ENCODE measurements at regions not wholly inside any gene's neighbourhood (a gene's known extent, or its start where the extent isn't known, plus 50 kb on each side); places are given as distances from the start of the nearest gene placed in this dataset.
"Not testable (repeated sequence)": the region's sequence is repeated elsewhere in the genome, so short reads cannot be mapped to it uniquely, and the experiment has no call there.

DNA sequence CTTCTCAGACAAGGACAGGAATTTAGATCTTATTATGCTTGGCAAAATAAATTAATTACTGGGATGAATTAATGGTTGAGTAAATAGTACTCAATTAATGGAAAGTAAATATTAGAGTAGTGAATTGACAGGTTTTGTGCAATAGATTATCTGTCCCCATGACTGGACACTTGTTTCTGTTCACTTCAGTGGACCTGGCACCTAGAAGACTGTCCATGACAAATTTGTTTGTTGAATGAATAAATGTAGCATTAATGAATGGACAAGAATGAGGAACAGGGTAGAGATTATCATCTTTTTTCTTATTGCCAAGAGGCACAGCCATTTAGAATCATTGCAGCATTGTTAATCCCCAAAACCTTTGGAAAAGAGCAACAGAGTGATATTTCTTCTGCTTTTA lies 570.0 kb upstream of the CRIM1 start:
- DNase-seq (no peak), ATAC-seq (no peak)
- intact Hi-C loops (cut with DNase I), result no loop called here

DNA sequence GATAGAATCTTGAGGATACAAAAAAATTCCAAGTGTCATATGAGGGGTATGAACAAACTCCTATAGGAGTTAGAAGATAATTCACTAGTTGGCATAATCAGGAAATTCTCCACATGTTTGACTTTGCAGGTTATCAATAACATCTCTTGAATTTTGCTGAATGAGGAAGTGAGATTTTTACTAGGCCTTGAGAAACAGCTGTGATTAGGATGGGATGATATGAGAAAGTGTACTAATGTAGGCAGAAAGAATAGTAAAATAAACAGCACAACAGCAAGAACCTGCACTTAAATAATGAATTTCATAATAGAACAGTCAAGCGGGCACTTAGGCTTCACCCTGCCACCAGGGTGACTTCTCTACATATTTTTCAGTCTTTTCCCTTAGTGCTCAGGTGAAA lies 570.8 kb upstream of the CRIM1 start:
- no peak for DNase-seq
- intact Hi-C loops (cut with DNase I), result no loop called here

DNA sequence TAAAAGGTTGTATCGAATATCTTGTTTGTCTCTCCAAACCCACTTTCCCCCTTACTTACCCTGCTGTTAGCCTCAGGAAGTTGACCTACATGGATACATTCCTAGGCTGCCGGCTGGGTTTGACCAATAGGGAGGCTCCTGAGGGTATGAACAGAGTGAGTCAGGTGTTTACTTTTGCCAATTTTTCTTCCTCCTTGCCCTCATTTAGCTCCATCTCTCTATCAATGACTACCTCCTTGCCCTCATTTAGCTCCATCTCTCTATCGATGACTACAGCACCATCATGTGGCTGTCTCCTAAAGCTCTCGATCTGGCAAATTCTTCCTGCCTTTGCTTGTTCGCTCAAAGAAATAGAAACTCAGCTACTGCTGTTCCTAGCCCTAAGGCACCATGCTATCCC lies 571.9 kb upstream of the CRIM1 start:
- intact Hi-C loops (cut with DNase I), result no loop called here
- no peak for DNase-seq
- ATAC-seq, result no peak

More for the DNA sequence above, 570.8 kb upstream of the CRIM1 start:
- ATAC-seq, result no peak

DNA sequence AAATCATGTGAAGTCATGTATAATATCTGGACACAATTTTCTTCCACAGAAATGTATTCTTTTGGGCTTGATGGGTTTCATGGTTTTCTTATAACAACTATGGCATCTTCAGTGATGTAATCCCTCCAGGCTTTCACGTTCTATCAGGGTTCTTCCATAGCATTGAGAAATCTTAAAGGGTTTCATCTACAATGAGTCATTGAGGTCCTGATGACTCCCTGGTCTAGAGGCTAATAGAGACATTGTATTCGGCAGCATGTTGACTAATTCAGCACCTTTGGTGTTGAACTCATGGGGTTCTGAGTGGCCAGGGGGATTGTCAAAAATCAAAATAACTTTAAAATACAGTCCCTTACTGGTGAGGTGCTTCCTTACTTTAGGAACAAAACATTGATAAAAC lies 614.0 kb upstream of the CRIM1 start:
- intact Hi-C loops (cut with DNase I), result no loop called here
- no peak for DNase-seq

DNA sequence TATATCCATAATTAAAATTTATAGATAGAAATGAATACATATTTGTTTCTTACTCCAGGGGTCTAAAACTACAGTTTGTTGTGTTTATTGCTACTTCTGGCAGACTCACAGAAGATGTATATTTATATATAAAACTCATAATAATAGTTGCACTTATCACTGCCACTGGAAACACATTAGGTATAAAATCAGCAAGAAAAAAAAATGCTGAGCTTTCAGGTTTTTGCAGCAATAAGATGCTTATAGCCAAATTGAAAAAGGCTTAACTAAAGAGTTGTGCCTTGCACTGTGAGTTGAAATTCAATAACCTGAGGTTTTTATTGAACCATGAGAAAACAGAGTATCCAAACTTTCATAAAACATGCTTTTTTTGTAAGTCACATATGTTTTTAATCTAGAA lies 623.9 kb upstream of the CRIM1 start:
- DNase-seq (no peak), ATAC-seq (no peak)
- intact Hi-C loops (cut with DNase I), result no loop called here

More for the DNA sequence above, 614.0 kb upstream of the CRIM1 start:
- ATAC-seq, result no peak

DNA sequence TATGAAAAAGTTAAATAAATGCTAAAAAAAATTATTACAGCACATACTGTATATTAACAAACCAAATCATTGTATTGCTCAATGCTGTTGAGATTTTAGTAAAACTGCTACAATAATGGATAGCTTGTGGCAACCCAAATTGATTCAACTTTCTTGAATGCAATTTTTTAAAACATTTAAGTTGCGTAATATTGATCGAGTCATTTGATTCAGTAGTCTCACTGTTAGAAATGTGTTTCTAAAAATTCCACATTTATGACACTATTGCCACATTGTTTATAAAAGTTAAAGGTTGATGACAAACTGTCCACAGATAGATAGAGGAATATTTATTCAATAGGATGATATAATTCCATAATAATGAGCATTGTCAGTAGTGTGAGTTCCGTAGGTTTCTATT lies 640.7 kb upstream of the CRIM1 start:
- intact Hi-C loops (cut with DNase I), result no loop called here
- no peak for ATAC-seq
- no peak for DNase-seq

DNA sequence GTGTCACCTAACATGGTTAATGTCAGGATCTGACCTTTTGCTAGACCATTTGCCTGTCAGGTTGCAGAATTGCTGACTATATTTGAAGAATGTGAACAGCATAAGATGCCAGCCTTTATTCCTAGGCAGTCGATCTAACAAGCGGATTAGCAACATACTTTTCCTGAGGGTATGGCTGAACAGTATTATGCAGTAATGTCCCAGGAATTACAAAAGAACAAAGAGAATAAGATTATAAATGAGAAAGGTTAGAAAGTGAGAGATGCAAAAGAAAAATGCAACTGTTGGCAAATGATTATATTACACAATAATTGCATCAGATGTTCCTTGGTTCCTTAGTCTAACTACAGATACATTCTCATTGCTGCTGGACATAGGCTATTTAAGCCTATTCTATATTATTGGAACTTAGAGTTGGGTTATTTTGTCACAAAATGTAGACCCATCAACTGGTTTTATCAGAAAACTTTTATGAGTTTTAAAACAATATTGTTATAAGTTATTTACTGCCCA lies 647.1 kb upstream of the CRIM1 start:
- DNase-seq, result no peak
- ATAC-seq, result no peak
- intact Hi-C loops (cut with DNase I), result no loop called here

DNA sequence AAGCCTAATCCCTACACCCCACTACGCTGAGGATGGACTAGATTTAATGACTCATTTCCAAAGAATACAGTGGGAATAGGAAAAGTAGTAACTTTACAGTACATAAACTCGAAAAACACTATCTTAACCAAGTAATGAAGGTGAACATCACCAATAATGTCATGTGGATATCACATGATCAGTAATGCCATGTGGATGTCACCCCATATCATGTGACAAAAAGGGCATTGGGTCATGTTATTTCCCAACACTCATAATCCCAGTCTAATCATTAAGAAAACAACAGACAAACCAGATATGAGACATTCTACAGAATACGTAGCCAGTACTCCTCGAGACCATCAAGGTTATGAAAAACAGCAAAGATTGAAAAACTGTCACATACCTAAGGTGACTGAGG lies 667.3 kb upstream of the CRIM1 start:
- DNase-seq (no peak), ATAC-seq (no peak)
- intact Hi-C loops (cut with DNase I), result no loop called here

DNA sequence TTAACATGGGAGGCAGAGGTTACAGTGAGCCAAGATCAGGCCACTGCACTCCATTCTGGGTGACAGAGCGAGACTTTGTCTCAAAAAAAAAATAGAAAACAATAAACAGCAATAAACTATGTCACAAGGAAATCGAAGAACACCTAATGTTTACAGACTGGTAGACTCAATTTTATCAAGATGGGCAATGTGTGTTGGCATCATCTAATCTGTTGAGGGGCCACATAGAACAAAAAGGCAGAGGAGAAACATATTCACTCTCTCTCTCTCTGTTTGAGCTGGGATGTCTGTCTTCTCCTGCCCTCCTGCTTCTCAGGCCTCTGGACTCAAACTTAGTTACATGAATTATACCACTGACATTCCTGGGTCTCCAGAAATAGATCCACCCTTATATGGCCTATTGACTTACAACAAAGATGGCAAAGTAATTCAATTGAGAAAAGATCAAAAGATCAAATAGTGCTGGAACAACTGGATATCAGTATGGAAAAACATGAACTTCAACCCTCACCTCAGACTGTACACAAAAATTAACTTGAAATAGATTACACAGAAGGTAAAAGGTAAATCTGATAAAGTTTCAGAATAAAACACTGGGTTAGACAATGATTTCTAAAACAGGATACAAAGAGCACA lies 703.8 kb upstream of the CRIM1 start:
- intact Hi-C loops (cut with DNase I), result no loop called here
- ATAC-seq (no peak), DNase-seq (no peak)

DNA sequence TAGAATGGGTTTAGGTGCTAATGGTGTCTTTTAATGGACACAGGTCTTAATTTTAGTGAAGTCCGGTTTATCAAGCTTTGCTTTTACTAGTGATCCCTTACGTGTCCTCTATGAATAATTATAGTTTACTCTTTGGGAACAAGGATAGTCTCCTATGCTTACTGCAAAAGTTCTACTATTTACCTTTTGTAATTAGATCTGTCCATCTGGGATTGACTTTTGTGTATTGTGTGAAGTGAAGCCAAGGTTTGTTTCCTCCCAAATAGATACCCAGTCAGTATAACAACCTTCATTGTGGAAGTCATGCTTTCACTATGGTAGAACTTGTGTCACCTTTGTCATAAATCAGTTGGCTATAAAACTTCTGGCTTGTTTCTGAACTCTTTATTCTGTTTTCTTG lies 740.9 kb upstream of the CRIM1 start:
- intact Hi-C loops (cut with DNase I), result no loop called here
- ATAC-seq, result no peak
- no peak for DNase-seq

DNA sequence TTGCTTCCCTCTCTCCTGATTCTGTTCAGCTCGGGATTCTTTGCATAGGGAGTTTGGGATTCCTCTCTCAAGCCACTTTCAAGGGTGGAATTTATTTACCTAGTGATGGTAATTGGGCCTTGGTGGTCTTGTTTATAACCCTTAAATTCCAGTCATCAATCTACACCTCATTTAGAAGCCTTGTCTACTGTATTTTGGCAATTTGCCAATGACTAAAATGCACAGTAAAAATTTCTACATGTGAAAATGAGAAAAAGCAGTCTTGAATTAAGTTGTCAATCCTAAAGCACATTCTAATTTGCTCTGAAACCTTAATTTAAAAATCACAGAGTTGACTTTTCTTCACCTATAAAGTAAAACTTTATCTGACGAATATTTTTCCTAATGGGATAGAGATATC lies 749.2 kb upstream of the CRIM1 start:
- intact Hi-C loops (cut with DNase I), result no loop called here
- no peak for ATAC-seq
- no peak for DNase-seq

DNA sequence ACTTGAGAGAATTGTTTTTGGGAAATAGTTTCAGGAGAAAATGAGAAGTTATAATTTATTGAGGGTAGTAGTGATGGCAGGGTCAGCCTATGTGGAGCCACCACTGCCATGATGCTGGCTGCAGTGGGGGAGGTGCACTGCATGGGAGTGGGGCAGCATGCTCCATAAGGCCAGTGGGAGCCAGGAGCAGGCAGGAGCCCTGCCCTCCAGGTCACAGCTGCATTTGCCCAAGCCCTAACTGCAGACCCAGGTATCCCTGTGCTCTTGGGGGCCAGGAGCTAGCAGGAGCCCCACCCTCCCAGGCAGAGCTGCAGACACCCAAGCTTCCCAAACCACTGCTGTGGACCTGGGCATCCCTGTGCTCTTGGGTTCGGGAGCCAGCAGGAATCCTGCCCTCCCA lies 757.3 kb upstream of the CRIM1 start:
- no peak for ATAC-seq
- intact Hi-C loops (cut with DNase I), result no loop called here
- DNase-seq, result no peak

DNA sequence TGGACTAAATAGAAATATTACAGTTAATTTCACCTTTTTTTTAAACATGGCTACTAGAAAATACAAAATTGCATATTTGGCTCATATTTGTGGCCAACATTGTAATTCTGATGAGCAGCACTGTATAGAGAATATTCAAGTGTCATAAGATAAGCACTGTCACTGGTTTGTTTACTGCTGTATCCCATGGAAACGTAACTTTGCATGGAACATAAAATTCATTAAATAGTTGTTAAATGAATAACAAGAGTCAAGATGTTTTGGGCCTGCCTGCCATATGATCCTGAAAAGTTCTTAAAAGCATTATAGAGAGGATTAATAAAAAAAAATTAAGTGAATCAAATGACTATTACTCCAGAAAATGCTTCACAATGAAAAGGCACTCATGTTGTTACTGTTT lies 763.7 kb upstream of the CRIM1 start:
- intact Hi-C loops (cut with DNase I), result no loop called here

DNA sequence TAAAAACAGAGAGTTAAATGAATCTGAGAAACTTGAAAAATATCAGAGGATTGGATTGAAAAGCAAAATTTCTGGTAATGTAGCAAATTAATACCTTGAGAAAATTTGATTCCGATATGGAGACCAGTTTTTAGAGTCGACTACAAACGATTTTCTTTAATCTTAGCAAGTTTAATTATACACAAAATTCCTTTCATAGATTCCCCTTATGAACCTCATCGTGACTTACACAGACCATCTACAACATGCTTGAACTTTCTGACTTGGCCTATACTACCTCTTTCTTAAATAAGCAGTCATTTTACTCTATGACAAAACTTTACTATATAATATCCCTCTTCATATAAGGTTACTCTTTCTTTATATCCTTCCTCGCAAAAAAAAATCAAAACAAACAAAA lies 769.6 kb upstream of the CRIM1 start:
- intact Hi-C loops (cut with DNase I), result no loop called here
- ATAC-seq (no peak), DNase-seq (no peak)

More for the DNA sequence above, 763.7 kb upstream of the CRIM1 start:
- no peak for ATAC-seq
- no peak for DNase-seq

DNA sequence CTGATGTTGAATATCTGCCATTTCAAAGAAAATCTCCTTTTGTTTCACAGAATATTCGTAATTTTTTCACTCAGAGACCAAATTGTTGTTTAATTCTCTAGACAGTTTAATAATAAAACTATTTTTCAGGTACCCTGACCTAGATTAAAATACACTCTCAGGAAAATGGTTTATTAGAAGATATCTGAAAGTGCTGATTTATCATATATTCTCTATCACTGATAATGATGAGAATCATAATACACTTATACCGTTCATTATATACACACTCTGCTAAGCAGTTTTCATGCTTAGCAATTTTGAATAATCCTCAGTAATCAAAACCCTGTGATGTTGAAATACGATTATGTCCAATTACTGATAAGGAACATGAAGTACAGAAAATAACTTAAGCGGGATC lies 772.9 kb upstream of the CRIM1 start:
- no peak for ATAC-seq
- DNase-seq, result no peak
- intact Hi-C loops (cut with DNase I), result no loop called here

DNA sequence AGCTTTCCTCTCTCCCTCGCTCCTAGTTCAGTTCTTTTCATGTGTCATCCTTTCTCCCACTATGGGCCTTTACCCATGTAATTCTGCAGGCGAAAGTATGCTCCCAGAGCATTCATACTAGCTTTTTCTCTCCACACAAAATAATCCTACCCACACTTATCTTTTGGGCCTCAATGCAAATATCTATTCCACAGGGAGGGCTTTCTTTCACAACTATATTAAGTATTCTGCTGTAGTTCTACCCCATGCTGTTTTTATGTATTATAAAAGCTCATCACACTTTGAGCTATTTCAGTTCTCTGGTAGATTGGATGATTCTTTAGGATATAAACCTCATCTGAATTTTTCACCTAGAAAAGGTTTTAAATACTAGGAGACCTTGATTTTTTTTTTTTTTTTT lies 774.6 kb upstream of the CRIM1 start:
- DNase-seq (no peak), ATAC-seq (no peak)
- intact Hi-C loops (cut with DNase I), result no loop called here

DNA sequence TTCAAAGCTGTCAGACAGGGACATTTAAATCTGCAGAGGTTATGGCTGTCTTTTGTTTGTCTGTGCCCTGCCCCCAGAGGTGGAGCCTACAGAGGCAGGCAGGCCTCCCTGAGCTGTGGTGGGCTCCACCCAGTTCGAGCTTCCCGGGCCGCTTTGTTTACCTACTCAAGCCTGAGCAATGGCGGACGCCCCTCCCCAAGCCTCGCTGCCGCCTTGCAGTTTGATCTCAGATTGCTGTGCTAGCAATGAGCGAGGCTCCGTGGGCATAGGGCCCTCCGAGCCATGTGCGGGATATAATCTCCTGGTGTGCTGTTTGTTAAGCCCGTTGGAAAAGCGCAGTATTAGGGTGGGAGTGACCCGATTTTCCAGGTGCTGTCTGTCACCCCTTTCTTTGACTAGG lies 787.0 kb upstream of the CRIM1 start:
- ATAC-seq; intact Hi-C loops (cut with DNase I); DNase-seq: not testable (repeated sequence)

DNA sequence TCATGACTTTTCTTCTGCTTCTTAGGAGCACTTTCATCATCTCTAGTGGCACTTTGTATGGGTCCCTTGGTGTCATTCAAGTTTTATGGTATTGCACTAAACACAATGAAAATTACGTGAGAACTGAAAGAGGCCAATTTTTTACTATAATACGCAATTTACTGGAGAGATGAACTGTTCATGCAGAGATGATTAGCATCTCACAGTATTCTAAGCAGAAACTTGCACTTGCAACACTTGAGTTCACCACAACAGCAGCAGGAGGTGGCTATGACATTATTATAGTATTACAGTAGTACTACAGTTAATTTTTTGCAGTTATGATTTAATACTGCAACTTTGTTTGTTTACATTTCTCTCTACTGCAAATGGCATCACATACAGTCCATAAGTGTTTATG lies 793.1 kb upstream of the CRIM1 start:
- no peak for DNase-seq
- no peak for ATAC-seq
- intact Hi-C loops (cut with DNase I), result no loop called here

DNA sequence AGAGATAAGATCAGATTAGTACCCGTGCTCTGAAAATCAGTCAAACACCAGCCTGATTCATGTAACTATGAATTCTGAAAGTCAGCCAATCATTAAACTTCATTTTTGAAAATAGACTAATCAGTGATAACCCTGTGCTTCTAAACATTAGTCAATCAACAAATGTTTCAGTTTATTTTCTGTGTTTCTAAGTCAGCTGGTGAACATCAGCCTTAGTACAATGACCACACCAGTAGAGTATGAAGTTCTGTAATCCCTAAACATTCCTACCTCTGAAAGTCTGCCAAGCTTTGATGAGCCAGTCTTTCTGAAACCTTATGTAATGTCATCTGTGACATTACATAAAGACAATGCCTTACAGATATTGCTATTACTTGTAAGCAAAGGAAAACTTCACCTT lies 807.4 kb upstream of the CRIM1 start:
- intact Hi-C loops (cut with DNase I), result no loop called here
- DNase-seq (no peak), ATAC-seq (no peak)

DNA sequence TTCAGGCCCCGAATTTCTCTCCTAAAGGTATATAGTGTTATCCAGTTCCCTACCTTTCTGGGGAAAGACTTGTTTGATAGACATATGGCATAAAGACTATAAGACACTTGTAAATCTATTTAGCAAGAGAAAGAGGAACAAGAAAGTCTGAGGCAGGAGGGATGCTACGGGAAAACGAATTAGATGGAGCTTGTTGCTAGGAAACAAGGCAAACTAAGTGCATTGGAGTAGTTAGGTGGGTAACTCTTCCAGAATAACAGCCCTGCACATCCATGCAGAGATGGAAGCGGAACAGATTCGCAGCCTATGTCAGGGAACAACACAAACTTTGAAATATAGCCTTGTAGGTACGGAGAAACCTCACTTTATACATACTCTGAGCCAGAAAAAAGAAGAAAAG lies 810.3 kb upstream of the CRIM1 start:
- DNase-seq (no peak), ATAC-seq (no peak)
- intact Hi-C loops (cut with DNase I), result no loop called here

DNA sequence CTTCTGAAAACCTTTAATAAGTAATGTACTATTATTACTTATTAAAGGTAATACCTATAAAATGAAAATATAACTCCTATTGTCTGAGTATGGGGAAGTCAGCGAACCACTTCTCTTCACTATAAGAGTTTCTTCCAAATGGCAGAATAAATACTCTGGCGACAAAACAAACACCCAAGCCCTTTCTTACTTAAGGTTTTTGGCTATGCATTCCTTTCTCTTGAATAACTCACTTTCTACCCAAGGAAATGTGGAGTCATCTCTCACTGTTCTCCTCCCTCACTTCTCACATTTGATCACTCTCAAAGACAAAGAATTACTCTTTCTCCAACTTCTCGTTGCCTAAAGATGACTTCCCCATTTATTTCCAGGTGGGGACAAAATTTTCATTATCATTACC lies 816.8 kb upstream of the CRIM1 start:
- intact Hi-C loops (cut with DNase I), result no loop called here
- DNase-seq (no peak), ATAC-seq (no peak)

DNA sequence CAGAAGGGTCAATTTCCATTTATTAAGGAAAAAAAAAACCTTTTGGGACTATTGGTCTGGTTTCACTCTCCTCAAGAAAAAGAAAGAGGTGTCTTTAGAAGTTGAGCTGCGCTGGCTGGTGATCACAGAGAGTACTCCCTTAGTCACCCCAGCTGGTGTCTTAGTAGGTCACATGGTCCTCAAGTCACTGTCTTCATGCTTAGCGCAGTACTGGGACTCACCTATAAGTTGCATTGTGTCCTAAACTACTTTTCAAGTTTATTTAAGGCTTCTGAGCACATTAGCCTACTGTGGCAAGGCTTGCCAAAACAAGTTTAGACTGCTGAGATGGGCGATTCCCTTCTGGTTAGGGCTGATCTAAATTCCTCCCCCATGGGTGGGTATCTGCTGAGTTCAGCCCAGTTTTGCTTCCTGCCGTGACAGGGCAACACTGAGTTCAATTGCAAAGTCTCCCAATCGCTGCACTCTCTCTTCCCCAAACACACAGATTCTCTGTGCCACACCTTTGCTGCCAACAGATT lies 824.9 kb upstream of the CRIM1 start:
- ATAC-seq (no peak), DNase-seq (no peak)
- intact Hi-C loops (cut with DNase I), result no loop called here
